Activated CD4-positive, alpha-beta T cell treated with anti-CD3 and anti-CD28 coated beads, Interleukin-2, Interleukin-4, amounts not matched to agents 100 ng/mL and 50 ng/mL, durations not matched to agents 16 hours and 8 hours (primary cell): ENCODE measurements at regions not wholly inside any gene's neighbourhood (a gene's known extent, or its start where the extent isn't known, plus 50 kb on each side); places are given as distances from the start of the nearest gene placed in this dataset.

Experiments used
- DNase-seq: peaks from one replicate; pipeline ENCODE4 v3.0.0-alpha.2; 2020; ENCODE audit warnings: low spot score

GRCh38 chrX:124524852-124525251 lies 178.5 kb downstream of the SH2D1A start:
- no peak for DNase-seq

GRCh38 chrX:124529786-124530185 lies 183.4 kb downstream of the SH2D1A start:
- DNase-seq = no peak

GRCh38 chrX:124530803-124531202 lies 184.4 kb downstream of the SH2D1A start:
- DNase-seq = no peak

DNA sequence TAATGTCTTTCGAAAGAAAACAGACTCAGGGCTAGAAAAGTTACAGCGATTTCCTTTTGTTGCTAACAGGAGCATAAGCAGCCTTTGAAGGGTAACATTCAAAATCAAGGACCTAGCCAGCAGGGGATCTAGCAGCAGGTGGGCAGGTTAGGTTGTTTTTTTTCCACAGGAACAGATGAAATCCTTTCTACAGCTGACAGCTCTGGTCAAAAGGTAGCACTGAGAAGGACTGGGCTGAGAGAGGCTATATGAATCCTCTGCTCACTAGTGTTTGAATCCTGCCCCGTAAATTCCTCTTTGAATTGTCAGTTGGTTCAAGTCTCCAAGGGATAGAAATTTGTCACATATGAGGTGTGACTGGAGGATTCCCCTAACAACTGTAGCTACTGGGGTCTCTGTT lies 188.2 kb downstream of the SH2D1A start:
- DNase-seq = no peak

DNA sequence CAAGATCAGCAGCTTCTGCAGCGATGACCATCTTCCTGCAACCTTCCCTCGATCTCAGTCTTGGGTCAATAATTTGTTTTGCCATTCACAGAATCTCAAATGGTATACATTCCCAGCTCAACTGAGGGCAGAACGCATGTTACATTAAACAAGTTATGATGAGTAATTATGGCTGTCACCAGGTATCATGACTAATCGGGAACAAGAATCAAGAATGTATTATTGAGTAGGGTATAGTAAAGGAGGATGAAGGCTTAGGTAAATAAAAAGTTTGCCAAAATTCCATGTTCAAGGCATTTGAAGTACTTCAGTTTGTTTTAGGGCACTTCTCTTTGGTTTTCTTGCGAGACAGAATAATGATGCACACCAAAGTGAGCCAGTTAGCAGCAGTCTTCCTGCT lies 194.1 kb downstream of the SH2D1A start:
- no peak for DNase-seq

- no peak for DNase-seq
Measured at GRCh38 chrX:124548571-124548970, 202.2 kb downstream of the SH2D1A start.

- DNase-seq = no peak
Measured at GRCh38 chrX:124555036-124555595, 208.8 kb downstream of the SH2D1A start.

DNA sequence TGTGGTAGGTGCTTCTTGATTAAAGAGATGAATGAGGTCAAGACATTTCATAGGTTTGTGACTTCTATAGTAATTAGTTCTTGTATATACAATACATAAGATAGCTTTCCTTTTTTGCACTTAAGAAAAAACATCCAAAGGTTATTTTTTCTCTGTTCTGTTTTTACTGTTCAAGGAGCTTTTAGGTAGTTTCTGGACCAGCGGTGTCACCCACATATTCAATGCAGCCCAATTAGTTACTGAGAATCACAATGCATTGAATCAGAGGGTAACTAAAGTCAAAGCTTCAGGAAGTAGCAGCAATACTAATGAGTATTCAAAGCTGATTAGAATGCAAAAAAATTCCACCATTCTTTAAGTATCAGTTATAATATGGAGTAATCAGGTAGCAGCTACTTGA lies 211.6 kb downstream of the SH2D1A start:
- DNase-seq = no peak

DNA sequence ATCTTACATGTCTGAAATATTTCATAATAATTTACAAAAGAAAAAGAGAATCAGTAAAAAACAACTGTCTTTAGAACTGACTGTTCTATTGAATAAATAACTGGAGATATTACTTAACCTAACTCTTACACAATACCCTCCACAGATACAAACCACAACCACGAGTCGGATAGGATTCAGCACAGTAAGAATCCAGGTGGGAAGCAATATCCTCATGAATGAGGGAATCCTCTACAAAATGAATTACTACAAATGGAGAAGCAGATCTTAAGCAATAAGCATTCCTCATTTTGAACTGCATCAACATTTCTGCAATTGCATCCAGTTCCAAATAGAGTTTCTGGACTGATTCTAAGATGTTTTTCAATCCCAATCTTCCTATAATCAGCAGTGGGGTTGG lies 227.1 kb downstream of the SH2D1A start:
- DNase-seq = no peak

DNA sequence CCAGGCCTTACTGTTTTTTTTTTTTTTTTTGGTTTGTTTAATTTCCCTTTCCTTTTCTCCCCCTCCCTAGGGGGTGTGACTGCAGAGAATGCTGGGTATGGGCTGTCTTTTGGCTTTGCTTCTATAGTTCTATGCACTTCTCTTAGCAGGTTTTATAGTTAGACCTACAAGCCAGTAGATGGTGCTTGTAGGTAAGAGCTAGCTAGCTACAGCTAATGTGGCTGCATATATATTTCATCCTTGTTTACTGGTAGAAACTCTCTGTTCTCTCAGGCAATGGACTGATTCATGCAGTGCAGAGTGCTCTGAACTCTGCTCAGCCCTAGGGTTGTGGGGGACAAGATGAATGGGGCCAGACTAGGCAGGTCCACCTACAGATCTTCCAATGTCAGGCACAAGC lies 246.4 kb downstream of the SH2D1A start:
- no peak for DNase-seq

DNA sequence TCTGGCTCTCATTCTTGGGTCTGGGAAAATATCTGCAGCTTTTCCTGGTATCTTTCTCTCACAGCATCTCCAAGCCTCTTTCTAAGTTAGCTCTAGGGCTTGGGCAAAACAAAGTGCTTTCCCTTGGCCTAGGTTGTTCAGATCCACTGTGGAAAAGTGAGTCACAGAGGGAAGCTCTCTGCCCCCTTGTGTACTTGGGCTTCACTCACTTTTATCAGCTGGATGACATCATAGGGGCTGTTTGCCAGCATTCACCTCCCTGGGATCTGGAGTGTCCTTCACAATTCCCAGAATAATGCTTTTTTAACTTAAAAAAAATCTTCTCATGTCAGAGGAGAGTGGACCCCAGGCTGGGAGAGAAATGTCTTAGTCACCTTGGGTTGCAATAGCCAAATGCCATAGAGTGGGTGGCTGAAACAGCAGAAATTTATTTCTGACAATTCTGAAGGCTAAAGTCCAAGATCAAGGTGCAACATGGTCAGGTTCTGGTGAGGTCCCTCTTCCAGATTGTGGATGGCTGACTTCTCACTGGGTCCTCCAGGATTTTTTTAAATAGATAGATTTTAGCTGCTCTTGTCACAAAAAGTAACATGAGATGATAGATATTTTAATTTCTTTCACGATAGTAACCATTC lies 247.8 kb downstream of the SH2D1A start:
- DNase-seq = no peak

DNA sequence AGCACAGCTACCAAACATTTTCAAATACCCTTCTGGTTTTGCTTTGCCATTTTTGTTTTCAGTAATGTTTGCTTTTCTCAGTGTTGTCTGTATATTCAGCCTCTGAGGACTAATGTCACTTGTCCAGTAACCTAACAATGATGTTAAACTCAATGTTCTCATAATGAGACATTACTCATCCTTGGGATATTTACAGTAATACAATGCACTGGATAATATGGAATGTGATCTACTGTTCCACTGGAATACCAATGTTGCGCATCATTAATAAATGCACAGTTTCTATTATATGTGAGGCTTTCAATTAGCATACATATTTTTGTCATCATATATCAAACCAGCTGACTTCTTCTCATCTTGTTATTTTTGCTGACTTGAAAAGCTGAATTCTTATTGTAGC lies 259.1 kb downstream of the SH2D1A start:
- DNase-seq = no peak

GRCh38 chrX:124606724-124607123 lies 260.4 kb downstream of the SH2D1A start:
- DNase-seq = no peak

DNA sequence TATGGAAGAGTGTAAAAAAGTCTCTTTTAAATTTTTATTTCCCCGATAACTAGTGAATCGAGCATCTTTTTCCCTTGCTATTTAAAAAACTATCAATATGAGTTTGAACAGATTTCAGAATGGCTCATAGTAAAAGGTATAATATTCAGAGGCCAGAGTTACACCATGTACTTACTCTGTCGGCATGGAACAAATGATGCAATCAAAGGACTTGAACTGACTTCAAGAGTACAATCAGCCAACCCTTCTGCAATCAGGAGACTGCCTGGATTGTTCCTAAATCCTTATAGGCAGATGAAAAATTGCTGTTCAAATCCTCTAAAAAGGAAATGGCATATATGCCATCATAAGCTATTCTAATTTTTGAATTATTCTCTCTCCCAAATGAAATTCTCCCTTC lies 273.3 kb downstream of the SH2D1A start:
- DNase-seq = no peak

DNA sequence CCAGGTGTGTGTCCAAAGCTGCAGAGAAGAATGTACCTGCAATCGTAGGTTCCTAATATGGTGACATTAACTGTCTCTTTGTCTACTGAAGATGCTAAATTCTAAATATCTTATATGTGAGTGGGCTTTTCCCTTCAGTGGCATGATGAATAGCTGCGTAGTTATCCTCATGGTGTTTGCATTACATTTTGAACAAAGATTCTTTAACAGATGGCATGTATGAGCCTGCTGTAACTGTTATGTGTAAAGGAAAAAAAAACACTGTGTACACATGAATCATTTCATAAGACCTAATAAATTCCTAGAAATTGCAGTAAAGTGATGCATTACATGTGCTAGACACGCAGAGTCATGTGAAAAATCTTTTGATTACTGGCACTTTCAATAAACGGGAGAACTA lies 288.0 kb downstream of the SH2D1A start:
- DNase-seq = no peak

- no peak for DNase-seq
Measured at GRCh38 chrX:124641737-124642491, 295.6 kb downstream of the SH2D1A start.

- DNase-seq = no peak
Measured at GRCh38 chrX:124646403-124646802, 300.0 kb downstream of the SH2D1A start.

GRCh38 chrX:124651031-124651430 lies 304.7 kb downstream of the SH2D1A start:
- DNase-seq = no peak

GRCh38 chrX:124665621-124666400 lies 319.4 kb downstream of the SH2D1A start:
- no peak for DNase-seq

- DNase-seq = no peak
Measured at GRCh38 chrX:124679199-124679598, 332.8 kb downstream of the SH2D1A start.

DNA sequence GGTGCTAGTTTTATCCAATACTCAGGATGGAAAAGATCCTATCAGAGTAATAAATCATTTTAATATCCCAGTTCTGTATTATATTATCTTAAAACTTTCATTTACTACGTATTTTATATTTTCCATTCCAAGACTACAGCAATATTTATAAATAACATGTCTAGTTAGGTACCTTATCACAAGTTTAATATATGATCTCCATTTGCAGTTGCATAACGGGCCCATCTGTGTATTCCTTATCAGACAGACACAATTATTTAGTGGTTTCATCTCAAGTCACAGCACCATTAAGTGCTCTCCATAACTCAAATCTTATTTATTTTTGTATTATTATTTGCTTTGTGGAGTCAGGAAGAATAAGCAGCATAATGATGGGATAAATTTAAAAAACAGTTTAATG lies 333.9 kb downstream of the SH2D1A start:
- DNase-seq = no peak

DNA sequence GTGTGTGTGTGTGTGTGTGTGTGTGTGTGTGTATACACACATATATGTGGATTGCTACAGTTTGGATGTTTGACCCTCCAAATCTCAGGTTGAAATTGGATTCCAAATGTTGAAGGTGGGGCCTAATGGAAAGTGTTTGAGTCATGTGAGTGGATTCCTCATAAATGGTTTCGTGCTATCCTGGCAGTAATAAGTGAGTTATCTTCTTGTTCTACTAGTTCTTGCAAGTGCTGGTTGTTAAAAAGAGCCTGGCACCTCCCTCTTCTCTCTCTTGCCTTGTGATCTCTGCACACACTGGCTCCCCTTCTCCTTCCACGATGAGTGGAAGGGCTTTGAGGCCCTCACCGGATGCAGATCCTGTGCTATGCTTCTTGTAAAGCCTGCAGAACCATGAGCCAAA lies 344.1 kb downstream of the SH2D1A start:
- DNase-seq = no peak

DNA sequence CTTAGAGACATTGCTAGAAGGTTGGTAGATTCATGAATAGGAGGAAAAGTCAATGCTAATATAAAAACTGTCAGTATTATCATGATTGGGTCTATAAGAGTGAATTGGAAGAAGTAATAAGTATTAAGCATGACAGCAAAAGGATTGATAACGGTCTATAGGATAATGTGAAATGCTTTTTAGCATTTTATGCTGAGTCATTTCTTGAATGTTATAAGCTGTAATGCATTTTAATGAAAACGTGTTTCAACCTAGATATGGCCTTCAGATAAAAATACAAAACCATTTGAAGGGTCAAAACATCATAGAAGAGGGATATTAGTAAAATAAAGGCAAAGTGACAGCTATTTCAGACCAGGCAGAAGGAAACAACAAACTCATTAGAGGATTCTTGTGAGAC lies 353.5 kb downstream of the SH2D1A start:
- DNase-seq = no peak
